HPDE6-E6E7 (cell line): ENCODE measurements at regions not wholly inside any gene's neighbourhood (a gene's known extent, or its start where the extent isn't known, plus 50 kb on each side); places are given as distances from the start of the nearest gene placed in this dataset.
"Not testable (repeated sequence)": the region's sequence is repeated elsewhere in the genome, so short reads cannot be mapped to it uniquely, and the experiment has no call there.

Experiments
- DNase-seq: peaks from one replicate; pipeline ENCODE4 v3.0.0; 2011; ENCODE audit warnings: missing footprints; ENCODE audit errors: extremely low spot score

DNA sequence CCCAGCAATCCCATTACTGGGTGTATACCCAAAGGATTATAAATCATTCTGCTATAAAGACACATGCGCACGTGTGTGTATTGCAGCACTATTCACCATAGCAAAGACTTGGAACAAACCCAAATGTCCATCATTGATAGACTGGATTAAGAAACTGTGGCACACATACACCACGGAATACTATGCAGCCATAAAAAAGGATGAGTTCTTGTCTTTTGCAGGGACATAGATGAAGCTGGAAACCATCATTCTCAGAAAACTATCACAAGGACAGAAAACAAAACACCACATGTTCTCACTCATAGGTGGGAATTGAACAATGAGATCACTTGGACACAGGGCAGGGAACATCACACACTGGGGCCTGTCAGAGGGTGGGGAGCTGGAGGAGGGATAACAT is 100.4 kb upstream of the ADO start:
- not testable (repeated sequence) for DNase-seq

DNA sequence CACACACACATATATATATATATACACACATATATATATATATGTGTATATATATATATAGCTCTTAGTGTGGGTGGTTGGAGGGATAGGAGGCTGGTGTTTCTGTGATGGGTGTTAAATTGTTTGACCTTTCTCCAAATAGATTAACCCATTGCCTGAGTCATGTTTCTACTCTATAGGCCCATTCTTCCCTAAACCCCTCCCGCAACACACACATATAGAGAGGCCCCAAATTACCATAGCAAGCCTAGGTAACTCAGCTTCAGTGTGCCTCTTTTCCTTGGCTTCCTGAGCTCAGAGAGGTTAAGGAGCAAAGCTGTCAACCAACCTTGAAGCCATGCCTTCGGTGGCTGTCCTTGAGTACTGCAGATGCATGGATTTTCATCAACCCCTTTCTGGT is 98.7 kb upstream of the ADO start:
- no peak for DNase-seq

DNA sequence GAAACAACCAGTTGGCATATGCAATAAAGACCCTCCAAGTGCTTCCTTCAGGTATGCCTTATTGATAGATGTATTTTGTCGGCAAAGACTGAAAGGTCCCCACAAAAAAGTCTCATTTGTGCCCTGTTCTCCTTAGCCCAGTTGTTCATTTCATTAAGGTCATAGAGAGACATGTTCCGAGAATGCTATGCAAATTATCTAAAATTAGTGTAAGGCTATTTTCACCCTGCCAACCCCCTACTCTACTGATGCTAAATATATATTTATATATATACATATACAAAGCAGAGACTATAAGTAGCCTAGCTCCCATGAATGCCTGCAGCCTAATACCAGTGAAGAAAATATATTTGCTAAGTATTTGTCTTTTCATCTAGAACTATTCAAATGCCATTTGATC is 96.7 kb upstream of the ADO start:
- no peak for DNase-seq

DNA sequence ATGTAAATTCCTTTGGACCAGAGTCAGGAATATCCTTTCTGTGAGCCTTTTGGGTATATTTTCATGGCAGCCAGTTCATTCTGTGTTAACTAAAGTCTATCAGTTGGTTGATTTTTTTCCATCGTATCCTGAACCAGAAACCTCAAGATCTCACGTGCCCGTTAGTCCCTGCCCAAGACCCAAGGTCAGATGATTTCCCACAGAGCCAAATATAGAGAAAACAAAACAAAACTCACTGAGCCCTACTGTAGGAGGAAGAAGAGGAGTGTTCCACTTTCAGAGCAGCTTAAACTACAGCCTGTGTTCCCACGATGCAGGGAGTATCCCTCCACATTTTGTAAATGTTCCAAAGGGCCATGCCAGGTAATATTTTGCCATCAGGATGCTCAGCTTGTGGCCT is 96.0 kb upstream of the ADO start:
- DNase-seq: no peak

DNA sequence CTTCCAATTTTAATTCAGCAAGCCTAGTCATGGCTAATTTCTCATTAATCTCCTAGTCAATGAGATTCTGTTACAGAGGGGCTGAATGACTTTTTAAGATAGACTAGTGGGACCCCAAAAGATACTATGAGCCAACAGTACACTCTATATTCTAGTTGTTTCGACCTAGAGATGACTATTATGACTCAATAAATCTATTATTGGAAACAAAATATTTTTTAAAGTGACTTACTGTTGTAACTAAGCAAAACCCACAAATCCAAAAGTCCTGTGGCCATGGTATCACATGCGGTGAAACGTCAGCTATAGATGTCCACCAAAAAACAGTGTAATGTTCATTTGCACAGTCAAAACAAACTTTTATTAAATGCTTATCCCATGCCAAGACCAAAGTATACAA is 95.3 kb upstream of the ADO start:
- no peak for DNase-seq

DNA sequence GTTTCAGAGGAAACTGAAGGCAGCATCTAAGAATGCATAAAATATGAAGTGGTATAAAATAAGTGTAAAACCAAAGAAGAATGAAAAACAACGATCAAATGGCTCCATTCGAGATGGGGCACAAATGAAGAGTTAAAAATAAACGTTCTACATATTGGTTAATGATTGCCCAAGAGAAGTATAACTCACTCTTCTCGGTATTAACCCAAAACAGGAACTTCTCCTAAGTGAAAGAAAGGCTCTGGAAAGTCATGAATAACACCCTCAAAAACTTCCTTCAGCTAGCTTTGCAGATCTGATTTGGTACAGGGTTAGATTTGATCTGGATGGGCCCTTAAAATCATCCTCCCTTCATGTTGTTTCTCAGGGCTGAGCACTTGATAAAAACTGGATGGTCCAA is 94.3 kb upstream of the ADO start:
- no peak for DNase-seq

DNA sequence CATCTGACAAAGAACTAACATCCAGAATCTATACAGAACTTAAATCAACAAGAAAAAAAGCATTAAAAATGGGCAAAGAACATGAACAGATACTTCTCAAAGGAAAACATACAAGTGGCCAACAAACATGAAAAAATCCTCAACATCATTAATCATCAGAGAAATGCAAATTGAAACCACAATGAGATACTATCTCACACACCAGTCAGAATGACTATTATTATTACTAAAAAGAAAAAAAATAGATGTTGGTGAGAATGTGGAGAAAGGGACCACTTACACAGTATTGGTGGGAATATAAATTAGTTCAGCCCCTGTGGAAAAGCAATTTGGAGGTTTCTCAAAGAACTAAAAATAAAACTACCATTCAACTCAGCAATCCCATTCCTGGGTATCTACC is 89.1 kb upstream of the ADO start:
- DNase-seq: no peak

DNA sequence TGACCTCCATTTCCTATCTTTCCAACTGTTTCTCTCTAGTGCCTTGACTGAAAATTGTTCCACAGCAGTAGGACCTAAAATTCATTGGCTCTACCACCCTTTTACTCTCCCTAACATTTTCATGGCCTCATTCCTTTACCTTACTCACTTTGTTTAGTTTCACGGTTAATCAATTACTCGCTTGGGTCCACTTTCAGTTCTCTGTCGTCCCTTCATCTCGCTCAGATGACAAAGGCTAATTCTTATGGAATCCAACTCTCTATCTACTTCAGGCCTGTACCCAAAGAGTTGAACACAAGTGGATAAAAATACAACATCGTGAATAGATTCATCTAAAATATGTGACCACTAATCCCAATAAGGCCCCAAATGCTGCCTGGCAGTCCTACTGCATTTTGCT is 85.9 kb upstream of the ADO start:
- no peak for DNase-seq

DNA sequence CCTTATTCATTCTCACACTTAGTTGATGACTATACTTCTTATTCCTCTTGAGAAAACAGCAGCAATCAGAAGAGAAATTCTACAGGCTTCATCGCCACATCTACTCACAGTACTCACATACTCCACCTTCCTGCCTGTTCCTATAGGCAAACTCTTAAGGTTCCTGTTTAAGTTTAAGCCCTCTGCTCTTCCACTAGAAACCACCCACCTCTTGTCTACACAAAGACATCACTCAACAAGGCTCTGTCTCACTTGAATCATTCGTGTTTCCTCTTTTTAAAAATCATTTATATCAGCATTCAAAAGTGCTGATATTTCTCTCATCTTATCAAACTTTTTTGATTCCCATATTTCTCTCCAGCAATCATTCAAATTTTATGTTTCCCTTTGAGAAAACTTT is 85.5 kb upstream of the ADO start:
- no peak for DNase-seq

DNA sequence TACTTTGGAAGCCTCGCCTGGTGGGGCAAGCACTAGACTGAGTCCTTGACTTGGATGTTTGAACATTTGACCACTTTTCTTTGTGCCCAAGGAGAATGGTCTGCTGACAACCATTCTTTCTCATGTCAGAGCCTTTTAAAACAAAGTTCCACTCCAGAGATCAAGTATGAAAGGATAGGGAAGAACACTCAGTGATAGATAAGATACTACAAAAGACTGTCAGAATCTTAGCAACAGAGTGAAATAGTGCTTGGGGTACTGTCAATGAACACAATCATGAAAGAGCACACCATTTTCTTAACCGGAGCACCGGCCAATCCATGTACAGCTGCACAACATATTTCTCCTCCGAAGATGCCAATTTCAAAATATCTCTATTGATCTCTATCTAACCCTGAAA is 82.8 kb upstream of the ADO start:
- no peak for DNase-seq

DNA sequence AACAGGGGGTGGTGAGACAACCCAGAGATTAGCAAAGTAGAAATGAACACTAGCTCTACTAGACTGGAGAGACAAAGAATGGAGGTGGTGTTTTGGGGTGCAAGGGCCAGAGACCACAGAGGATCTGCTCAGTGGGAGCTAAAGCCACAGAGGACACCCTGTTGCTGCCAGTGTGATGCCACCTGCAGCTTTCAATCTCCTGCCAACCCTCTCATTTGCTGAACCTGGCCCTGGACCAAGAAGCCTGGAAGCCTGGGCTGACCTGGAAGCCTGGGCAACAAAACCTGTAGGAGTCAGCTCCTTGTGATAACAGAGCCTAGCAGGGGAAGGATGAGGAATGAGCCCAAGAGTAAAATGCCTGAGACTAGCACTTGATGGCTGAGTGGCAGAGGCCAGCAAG is 81.1 kb upstream of the ADO start:
- no peak for DNase-seq

DNA sequence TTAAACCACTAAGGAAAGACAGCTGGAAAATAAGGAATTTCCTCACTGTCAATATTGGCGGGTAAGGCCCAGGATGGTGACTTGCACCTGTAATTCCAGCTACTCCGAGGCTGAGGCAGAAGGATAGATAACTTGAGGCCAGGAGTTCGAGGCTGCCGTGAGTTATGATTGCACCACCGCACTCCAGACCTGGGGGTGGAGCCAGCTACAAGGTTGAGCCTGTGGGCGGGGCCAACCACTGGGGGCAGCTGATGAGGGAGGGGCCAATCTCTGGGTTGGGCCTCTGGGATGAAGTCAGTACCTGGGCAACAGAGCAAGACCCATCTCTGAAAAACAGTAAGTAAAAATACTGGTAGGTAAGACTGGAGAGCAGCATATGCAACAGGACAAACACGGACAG is 80.1 kb upstream of the ADO start:
- DNase-seq: no peak

DNA sequence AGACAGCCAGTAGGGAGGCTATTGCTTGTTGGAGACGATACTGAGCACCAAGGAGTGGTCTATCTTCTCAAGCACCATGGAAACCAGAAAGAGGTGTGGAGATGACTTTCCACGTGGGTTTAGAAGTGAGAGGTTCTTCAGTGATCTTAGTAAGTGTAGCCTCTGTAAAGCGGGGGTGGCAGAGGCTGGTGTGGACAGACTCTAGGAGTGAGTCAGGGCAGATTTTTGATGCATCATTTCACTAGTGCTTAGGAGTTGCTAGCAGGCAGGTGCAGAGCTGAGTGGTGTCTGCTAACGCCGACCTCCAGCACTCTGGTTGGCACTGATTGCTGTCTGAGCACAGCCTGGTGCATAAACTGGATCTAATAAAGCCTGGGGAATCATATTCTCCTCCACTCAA is 78.4 kb upstream of the ADO start:
- DNase-seq: no peak

DNA sequence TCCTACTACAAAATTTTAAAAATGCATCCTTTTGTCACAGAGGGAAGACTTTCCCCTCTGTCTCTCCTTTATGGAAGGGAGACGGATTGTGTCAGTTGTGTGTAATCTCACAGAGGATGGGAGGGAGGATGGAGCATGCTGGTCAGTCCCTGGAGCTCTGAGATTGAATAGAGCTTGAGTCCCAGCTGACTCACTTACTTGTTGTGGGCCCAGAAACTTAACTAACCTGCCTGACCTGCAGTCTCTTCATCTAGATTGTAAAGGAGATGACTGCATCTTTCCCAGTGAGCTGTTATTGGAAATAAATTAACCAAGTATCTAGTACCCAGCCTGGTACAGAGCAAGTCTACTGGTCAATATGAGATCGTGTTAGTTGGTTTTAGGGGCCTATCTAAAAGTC is 77.9 kb upstream of the ADO start:
- no peak for DNase-seq

DNA sequence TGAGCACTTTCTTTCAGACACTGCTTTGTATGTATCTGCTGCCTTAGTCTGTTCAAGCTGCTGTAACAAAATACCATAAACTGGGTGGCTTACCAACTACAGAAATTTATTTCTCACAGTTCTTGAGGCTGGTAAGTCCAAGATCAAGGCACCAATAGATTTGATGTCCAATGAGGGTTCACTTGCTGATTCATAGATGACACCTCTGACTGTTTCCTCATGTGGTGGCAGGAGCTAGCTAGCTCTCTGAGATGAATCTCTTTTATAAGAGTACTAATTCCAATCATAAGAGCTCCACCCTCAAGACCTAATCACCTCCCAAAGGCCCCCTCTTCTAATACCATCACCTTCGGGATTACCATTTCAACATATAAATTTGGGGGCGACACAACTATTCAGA is 76.6 kb upstream of the ADO start:
- no peak for DNase-seq

DNA sequence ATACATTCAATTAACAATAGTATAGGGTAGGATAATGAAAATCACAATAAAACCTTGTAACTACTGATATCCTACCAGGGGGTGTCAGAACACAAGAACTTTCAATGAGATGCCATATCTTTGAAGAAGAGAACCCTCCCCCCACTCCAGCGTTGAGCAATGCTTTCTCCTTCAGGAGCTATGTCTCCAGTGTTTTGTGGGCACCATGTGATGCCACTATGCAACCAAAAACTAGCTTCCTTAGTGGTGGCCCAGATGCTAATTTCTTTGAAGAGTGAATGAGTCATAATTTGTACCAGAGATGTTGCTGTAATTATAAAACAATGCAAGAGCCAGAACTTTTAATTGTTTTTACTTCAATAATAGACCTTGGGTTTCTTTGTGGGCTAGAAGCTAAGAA is 76.0 kb upstream of the ADO start:
- DNase-seq: no peak

DNA sequence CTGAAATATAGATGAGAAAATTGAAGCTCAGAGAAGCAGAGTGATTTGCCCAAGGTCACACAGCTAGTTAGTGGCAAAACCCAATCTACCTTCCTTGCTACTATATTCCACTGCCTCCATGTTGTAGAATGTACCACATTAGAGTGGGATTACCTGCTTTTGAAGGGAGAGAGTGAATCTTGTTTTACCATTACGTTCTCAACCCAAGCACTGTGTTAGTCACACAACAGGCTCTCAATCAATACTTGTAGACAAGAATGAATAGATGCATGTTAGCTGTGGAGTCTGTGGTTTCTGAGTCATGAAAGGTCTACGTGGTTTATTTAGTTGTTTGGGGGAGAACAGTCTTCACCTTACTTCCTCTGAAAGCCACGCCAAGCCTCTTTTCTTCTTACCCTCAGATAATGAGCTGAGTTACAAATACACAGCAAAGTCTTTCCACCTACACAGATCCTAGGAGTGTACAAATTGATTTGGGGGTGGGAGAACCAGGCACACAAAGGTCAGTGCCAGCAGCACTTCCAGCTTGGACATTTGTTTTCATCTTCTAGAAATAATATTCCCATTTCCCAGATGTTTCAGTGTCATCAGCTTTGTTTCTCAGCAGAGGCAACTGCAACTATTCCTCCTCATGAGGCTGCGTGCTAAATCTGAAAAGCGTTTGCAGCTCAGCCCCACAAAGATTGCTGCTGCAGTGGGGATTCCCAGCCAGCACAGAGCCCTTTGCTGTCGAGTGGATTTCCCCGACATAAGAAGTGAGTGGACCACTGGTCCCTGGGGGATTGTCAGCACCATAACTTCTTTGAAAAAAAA is 71.5 kb upstream of the ADO start:
- peak; percentile 49 for DNase-seq

DNA sequence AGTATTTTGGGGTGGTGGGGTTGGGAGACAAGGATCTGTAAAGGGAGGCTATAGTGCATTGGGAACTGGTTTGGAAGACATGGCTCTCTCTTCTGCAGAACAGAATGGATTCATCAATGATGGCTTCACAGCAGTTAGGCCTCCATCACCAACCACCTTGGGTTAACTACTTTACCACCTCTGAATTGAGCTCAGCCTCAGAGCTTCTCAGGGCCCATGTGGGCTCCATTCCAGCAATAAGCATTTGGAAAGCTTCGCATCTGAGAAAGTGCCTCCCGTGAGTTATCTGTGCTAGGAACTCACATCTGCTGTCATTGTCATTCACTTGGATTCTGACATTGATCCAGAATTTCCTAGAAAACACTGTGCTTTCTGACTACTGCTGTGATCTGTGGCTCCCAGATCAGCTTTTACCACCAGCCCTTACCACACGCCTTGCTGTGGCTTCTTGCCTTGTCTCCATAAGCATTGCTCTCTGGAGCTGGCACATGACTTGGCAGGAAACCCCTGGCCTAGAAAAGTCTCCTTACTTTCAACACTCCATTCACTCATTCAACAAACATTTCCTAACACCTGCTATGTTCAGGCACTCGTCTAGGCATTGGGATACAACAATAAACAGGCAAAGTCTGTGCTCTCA is 70.7 kb upstream of the ADO start:
- DNase-seq: no peak

DNA sequence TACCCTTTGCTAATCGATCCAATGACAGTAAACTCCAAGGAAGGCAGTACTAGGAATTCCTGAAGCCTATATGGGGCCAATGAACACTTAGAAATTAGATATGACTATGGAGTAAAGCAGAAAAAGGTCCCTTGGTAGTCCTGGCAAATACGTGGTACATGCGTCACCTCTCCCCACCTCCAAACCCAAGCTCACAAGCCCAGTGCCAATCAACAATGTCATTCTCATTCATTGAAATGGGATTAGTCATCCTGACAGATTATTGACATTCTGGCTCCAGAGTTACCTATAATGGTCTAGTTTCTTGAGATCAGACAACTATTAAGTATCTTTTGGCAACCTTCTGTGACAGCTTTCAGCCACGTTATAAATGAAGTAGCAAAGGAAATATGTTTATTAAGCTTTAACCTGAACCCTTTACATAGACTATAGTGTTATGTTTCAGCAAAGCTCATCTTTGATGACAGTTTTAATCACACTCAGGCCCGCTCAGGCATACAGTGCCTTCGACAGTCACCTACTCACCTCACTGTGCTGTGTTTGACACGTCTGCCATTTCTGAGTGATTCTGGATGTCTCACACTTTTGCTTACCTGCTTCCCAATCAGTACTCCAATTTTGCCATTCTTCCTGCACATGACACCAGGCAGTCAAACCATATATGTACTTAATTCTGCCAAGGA is 69.6 kb upstream of the ADO start:
- no peak for DNase-seq

DNA sequence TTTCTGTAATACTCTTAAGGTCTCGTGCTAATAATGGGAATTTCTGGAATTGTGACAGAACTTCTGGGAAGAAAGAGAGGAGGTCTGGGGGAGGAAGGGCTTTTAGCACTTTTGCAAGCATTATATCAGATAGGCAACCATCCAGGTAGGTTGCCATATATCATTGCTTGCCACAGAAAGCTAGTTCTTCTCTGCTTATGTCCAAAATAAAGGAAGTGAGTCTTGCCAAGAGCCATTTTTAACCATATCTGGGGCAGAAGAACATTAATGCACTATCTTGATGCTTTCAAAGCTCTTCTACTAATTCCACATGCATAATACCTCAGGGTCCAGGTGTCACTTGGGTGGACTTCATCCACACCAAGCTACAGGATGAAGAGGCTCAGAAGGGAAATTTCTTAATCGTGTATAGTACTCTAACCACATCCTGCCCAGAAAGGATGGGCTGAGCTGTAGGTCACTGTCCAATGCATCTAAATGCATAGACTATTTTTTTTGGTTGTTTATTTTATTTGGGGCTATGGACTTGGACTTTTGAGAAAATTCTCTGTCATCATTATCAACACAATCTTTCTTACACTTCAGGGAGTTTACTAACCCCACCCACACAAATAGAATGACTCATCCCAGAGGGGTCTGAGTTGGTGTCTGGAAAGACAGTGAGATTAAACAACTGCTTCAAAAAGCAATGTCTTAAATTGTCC is 68.9 kb upstream of the ADO start:
- no peak for DNase-seq

DNA sequence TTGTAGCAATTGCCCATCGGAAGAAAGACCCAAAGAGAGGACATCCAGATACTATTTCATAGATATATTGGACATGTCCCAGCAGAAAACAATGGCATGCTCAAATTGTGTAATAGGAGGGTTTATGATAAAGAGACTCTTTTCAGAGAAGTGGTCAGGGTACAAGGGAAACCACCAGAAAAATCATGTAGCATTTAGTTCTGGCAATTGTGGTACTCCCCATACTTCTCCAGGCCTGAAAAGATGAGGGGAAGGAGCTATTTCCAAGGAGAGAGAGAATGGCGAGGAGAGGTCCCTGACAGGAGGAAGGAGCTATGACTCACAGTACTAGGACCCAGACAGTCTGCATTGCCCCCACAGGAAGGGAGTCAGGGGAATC is 68.4 kb upstream of the ADO start:
- no peak for DNase-seq

DNA sequence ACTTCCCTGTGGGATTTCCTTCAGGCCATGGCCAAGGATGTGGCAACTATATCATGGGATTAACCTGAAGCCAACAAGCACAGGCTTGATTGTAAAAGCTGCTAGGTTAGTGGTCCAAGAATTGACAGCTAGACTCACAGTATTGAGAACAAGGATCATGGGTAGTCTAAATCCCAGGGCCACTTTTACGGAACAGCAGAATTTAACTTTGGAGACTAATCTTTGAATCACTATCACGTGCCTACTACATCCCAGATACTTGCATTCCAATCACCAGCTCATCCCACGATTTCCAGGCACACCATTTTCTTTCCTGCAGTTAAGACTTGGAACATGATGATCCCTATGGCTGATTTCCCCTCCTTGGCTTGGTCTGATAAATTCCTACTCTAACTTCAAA is 65.6 kb upstream of the ADO start:
- DNase-seq: no peak
